Thyroid gland (tissue), 4 donors: ENCODE measurements at regions not wholly inside any gene's neighbourhood (a gene's known extent, or its start where the extent isn't known, plus 50 kb on each side); places are given as distances from the start of the nearest gene placed in this dataset.

Experiments
- POLR2A ChIP-seq, 2 donors: fragments of 450-650 bp; IDR thresholded peaks; one replicate each; pipeline ENCODE4 v1.6.1; 2017; ENCODE audit warnings: antibody characterized with exemption in 2 of 2, mild to moderate bottlenecking in 2 of 2, moderate library complexity in 1 of 2
- TF ChIP-seq, protein P1 (sequence below), 6 experiments: fragments of 200-600 bp in 3 of 6; fragments of 450-650 bp in 3 of 6; sonication (generic) in 3 of 6; IDR thresholded peaks; one replicate each; pipeline ENCODE4 v1.5.1; 2016 to 2019; ENCODE audit warnings: antibody characterized with exemption in 6 of 6, mild to moderate bottlenecking in 2 of 6, inconsistent platforms in 1 of 6, moderate library complexity in 1 of 6

DNA sequence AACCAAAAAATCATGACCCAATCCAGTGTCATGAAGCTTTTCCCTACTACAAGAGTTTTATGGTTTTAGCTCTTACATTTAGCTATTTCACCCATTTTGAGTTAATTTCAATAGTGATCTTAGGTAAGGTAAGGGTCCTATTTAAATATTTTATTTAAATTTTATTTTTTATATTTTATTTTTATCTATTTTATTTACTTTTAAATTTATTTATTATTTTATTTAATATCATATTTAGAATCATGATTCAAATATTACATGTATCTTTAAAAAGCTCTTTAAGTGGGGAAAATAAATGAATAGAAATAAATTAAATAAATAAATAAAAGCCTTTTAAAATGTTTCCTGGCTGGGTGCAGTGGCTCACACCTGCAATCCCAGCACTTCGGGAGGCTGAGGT lies 276.0 kb downstream of the SKIDA1 start:
- TF ChIP-seq, protein P1, sequence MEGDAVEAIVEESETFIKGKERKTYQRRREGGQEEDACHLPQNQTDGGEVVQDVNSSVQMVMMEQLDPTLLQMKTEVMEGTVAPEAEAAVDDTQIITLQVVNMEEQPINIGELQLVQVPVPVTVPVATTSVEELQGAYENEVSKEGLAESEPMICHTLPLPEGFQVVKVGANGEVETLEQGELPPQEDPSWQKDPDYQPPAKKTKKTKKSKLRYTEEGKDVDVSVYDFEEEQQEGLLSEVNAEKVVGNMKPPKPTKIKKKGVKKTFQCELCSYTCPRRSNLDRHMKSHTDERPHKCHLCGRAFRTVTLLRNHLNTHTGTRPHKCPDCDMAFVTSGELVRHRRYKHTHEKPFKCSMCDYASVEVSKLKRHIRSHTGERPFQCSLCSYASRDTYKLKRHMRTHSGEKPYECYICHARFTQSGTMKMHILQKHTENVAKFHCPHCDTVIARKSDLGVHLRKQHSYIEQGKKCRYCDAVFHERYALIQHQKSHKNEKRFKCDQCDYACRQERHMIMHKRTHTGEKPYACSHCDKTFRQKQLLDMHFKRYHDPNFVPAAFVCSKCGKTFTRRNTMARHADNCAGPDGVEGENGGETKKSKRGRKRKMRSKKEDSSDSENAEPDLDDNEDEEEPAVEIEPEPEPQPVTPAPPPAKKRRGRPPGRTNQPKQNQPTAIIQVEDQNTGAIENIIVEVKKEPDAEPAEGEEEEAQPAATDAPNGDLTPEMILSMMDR (IDR thresholded peaks at IDR 0.05) = no peak
- TF ChIP-seq POLR2A (IDR thresholded peaks at IDR 0.05) = no peak
